ENCODE measurements at regions not wholly inside any gene's neighbourhood (a gene's known extent, or its start where the extent isn't known, plus 50 kb on each side); places are given as distances from the start of the nearest gene placed in this dataset.

GRCh38 chr13:63184693-63185092 is 1769.0 kb upstream of the PCDH20 start:
- no peak for TF ChIP-seq EZH2phosphoT487 (IDR thresholded peaks at IDR 0.05; ENCODE audit: low read depth, severe bottlenecking, unreplicated experiment)
- no peak for TF ChIP-seq CTCF (IDR thresholded peaks at IDR 0.05; ENCODE audit: poor library complexity)

Data from hepatocyte (in vitro differentiated cells).